Kidney (tissue), 13 donors: ENCODE measurements at regions not wholly inside any gene's neighbourhood (a gene's known extent, or its start where the extent isn't known, plus 50 kb on each side); places are given as distances from the start of the nearest gene placed in this dataset.

Experiments
- DNase-seq, 5 donors: peaks; one replicate each; pipeline ENCODE4 v3.0.0-alpha.2; 2013 to 2020
- FAIRE-seq: peaks from 2 replicates; lab custom pipeline; 2012; peaks lifted over from hg19 to GRCh38; lab: Jason Lieb, UNC
- H3K27ac ChIP-seq, 2 donors: one replicate each; pipeline ENCODE4 v1.7.0; 2013; ENCODE audit warnings: low read depth in 2 of 2, low read length in 2 of 2, inconsistent platforms in 1 of 2
- H3K27me3 ChIP-seq: one replicate; pipeline ENCODE4 v1.7.1; 2013; ENCODE audit warnings: low read length, inconsistent platforms; ENCODE audit not compliant: control insufficient read depth, insufficient read depth
- H3K36me3 ChIP-seq, 3 donors: one replicate each; pipeline versions ENCODE4 v1.7.0 to v1.7.1; 2013; ENCODE audit warnings: low read length in 3 of 3, control low read depth in 1 of 3, inconsistent platforms in 1 of 3; ENCODE audit not compliant: insufficient read depth in 3 of 3, control insufficient read depth in 2 of 3
- H3K4me1 ChIP-seq, 3 donors: one replicate each; pipeline versions ENCODE4 v1.7.0 to v1.7.1; 2013; ENCODE audit warnings: low read length in 3 of 3, inconsistent platforms in 1 of 3, low read depth in 1 of 3; ENCODE audit not compliant: control insufficient read depth in 2 of 3, insufficient read depth in 2 of 3
- H3K4me3 ChIP-seq, 3 donors: one replicate each; pipeline versions ENCODE4 v1.7.0 to v1.8.1; 2013; ENCODE audit warnings: low read length in 3 of 3, control low read depth in 1 of 3, inconsistent platforms in 1 of 3
- H3K9ac ChIP-seq, 3 donors: one replicate each; pipeline versions ENCODE4 v1.7.0 to v1.7.1; 2013; ENCODE audit warnings: low read length in 3 of 3, control low read depth in 1 of 3, inconsistent platforms in 1 of 3
- H3K9me3 ChIP-seq, 3 donors: one replicate each; pipeline versions ENCODE4 v1.7.0 to v1.7.1; 2013; ENCODE audit warnings: low read length in 3 of 3, control low read depth in 1 of 3, inconsistent platforms in 1 of 3; ENCODE audit not compliant: control insufficient read depth in 2 of 3, insufficient read depth in 1 of 3
- intact Hi-C: fragments of 100-400 bp; cut with DNase I; formaldehyde crosslinking; loops from one replicate; pipeline ENCODE4 v1.11.1; 2022
- TF ChIP-seq, protein P1 (sequence below): IDR thresholded peaks from 3 replicates; pipeline ENCODE4 v1.5.1; 2012; ENCODE audit warnings: mild to moderate bottlenecking, moderate library complexity, borderline replicate concordance; ENCODE audit not compliant: insufficient read depth; ENCODE audit errors: extremely low read depth
- donor health status: control.
- donor health status: control.
- donor health status: control.
- donor health status: control.
- donor health status: control.
- donor health status: DM: yes; HTN: yes; CAD: no.
- donor health status: Normal renal cell carcinoma (clear cell type).

DNA sequence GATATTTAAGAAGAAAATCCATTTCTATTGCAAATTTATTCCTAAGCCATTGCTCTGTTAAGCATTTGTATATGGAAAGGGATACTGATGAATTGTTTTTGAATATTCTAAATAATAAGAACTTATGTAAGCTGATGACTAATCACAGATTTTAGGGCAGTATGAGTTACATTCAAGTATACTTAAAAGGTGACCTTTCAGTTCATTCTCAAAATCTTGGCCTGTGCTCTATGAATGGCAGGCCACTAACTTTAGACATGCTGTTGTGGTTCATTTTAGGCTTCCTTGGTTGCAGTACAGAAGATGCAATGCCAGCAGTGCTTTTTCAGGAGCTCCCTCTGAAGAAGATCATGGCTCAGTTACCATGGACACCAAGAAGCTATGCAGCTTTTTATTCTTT, 380.4 kb downstream of the CENPW start:
- DNase-seq: no peak
- no peak overlapping the region for H3K9ac ChIP-seq
- TF ChIP-seq, protein P1, sequence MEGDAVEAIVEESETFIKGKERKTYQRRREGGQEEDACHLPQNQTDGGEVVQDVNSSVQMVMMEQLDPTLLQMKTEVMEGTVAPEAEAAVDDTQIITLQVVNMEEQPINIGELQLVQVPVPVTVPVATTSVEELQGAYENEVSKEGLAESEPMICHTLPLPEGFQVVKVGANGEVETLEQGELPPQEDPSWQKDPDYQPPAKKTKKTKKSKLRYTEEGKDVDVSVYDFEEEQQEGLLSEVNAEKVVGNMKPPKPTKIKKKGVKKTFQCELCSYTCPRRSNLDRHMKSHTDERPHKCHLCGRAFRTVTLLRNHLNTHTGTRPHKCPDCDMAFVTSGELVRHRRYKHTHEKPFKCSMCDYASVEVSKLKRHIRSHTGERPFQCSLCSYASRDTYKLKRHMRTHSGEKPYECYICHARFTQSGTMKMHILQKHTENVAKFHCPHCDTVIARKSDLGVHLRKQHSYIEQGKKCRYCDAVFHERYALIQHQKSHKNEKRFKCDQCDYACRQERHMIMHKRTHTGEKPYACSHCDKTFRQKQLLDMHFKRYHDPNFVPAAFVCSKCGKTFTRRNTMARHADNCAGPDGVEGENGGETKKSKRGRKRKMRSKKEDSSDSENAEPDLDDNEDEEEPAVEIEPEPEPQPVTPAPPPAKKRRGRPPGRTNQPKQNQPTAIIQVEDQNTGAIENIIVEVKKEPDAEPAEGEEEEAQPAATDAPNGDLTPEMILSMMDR: no peak
- H3K4me3 ChIP-seq: no peak overlapping the region
- H3K4me1 ChIP-seq: no peaks in the 10 kb centered on the region
- no peaks in the 10 kb centered on the region for H3K27me3 ChIP-seq
- no peak overlapping the region for H3K27ac ChIP-seq
- no peaks in the 10 kb centered on the region for H3K9me3 ChIP-seq
- no peaks in the 10 kb centered on the region for H3K36me3 ChIP-seq
- intact Hi-C loops: no loop called here
- FAIRE-seq: no peak

GRCh38 chr6:126721581-126722160, 381.8 kb downstream of the CENPW start:
- Histone ChIP-seq H3K27me3 (no peaks in the 10 kb centered on the region), H3K4me1 (no peaks in the 10 kb centered on the region), H3K9ac (no peak overlapping the region), H3K36me3 (no peaks in the 10 kb centered on the region), H3K27ac (no peak overlapping the region), H3K9me3 (no peaks in the 10 kb centered on the region), H3K4me3 (no peak overlapping the region)
- TF ChIP-seq, protein P1: no peak
- intact Hi-C loops: no loop called here
- DNase-seq (no peak), FAIRE-seq (no peak)

GRCh38 chr6:126722411-126722810, 382.5 kb downstream of the CENPW start:
- DNase-seq (no peak), FAIRE-seq (no peak)
- no peak overlapping the region for H3K9ac ChIP-seq
- TF ChIP-seq, protein P1: no peak
- H3K27ac ChIP-seq: no peak overlapping the region
- no peaks in the 10 kb centered on the region for H3K36me3 ChIP-seq
- H3K27me3 ChIP-seq: no peaks in the 10 kb centered on the region
- no peak overlapping the region for H3K4me3 ChIP-seq
- H3K9me3 ChIP-seq: no peaks in the 10 kb centered on the region
- intact Hi-C loops: no loop called here
- no peaks in the 10 kb centered on the region for H3K4me1 ChIP-seq
